ENCODE measurements at regions not wholly inside any gene's neighbourhood (a gene's known extent, or its start where the extent isn't known, plus 50 kb on each side); places are given as distances from the start of the nearest gene placed in this dataset.

- CTCF ChIA-PET, result no interaction called here
- DNase-seq, result no peak
- H3K27ac Mint-ChIP-seq (ENCODE audit: unreplicated experiment), result no peak overlapping the region
- H3K4me1 ChIP-seq, result peaks cover 18% of the 10 kb centered on the region
- H3K4me3 ChIP-seq (ENCODE audit: low read depth, low read length), result no peak overlapping the region
- POLR2A ChIA-PET, result no interaction called here
- H3K27me3 Mint-ChIP-seq (ENCODE audit: insufficient read depth, unreplicated experiment), result no peaks in the 10 kb centered on the region
- H3K36me3 ChIP-seq (ENCODE audit: control insufficient read depth, insufficient read depth, low read length), result no peaks in the 10 kb centered on the region
- H3K36me3 Mint-ChIP-seq (ENCODE audit: insufficient read depth, unreplicated experiment), result no peaks in the 10 kb centered on the region
- no peaks in the 10 kb centered on the region for H3K27me3 ChIP-seq (replicated peaks; ENCODE audit: control insufficient read depth, insufficient read depth, low read length)
- no peak overlapping the region for H3K4me3 Mint-ChIP-seq (ENCODE audit: unreplicated experiment)
- H3K4me1 Mint-ChIP-seq (ENCODE audit: low read depth, unreplicated experiment), result peaks cover 21% of the 10 kb centered on the region
- intact Hi-C loops (cut with micrococcal nuclease; ENCODE audit: unreplicated experiment), result no loop called here
- H3K9me3 Mint-ChIP-seq (ENCODE audit: unreplicated experiment), result no peaks in the 10 kb centered on the region
- H3K9me3 ChIP-seq, result no peaks in the 10 kb centered on the region
- TF ChIP-seq CTCF (IDR thresholded peaks at IDR 0.05; ENCODE audit: insufficient read depth in 1 of 2, low read depth in 1 of 2, low read length in 1 of 2, severe bottlenecking in 1 of 2, unreplicated experiment in 1 of 2), result no peak
- BruUV-seq (replicated peaks), result no TSS peak
These were observed 76.1 kb upstream of the INSIG1 start for GRCh38 chr7:155221547-155221946.

- no peak for DNase-seq
- TF ChIP-seq CTCF (IDR thresholded peaks at IDR 0.05; ENCODE audit: insufficient read depth in 1 of 2, low read depth in 1 of 2, low read length in 1 of 2, severe bottlenecking in 1 of 2, unreplicated experiment in 1 of 2), result no peak
- Mint-ChIP-seq H3K4me1 (ENCODE audit: low read depth, unreplicated experiment) (peaks cover 25% of the 10 kb centered on the region), H3K4me3 (ENCODE audit: unreplicated experiment) (no peak overlapping the region), H3K27me3 (ENCODE audit: insufficient read depth, unreplicated experiment) (no peaks in the 10 kb centered on the region), H3K27ac (ENCODE audit: unreplicated experiment) (no peak overlapping the region), H3K9me3 (ENCODE audit: unreplicated experiment) (no peaks in the 10 kb centered on the region), H3K36me3 (ENCODE audit: insufficient read depth, unreplicated experiment) (no peaks in the 10 kb centered on the region)
- no TSS peak for BruUV-seq (replicated peaks)
- ChIA-PET CTCF (no interaction called here), POLR2A (no interaction called here)
- Histone ChIP-seq H3K9me3 (no peaks in the 10 kb centered on the region), H3K4me1 (peaks cover 18% of the 10 kb centered on the region), H3K36me3 (ENCODE audit: control insufficient read depth, insufficient read depth, low read length) (no peaks in the 10 kb centered on the region), H3K4me3 (ENCODE audit: low read depth, low read length) (no peak overlapping the region), H3K27me3 (replicated peaks; ENCODE audit: control insufficient read depth, insufficient read depth, low read length) (no peaks in the 10 kb centered on the region)
- intact Hi-C loops (cut with micrococcal nuclease; ENCODE audit: unreplicated experiment), result no loop called here
These were observed 75.6 kb upstream of the INSIG1 start for GRCh38 chr7:155222061-155222460.

- peaks cover 18% of the 10 kb centered on the region for H3K4me1 ChIP-seq
- POLR2A ChIA-PET, result no interaction called here
- no peaks in the 10 kb centered on the region for H3K9me3 ChIP-seq
- Mint-ChIP-seq H3K27me3 (ENCODE audit: insufficient read depth, unreplicated experiment) (no peaks in the 10 kb centered on the region), H3K36me3 (ENCODE audit: insufficient read depth, unreplicated experiment) (no peaks in the 10 kb centered on the region), H3K27ac (ENCODE audit: unreplicated experiment) (no peak overlapping the region), H3K4me1 (ENCODE audit: low read depth, unreplicated experiment) (peaks cover 30% of the 10 kb centered on the region), H3K4me3 (ENCODE audit: unreplicated experiment) (no peak overlapping the region), H3K9me3 (ENCODE audit: unreplicated experiment) (no peaks in the 10 kb centered on the region)
- H3K27me3 ChIP-seq (replicated peaks; ENCODE audit: control insufficient read depth, insufficient read depth, low read length), result no peaks in the 10 kb centered on the region
- TF ChIP-seq CTCF (IDR thresholded peaks at IDR 0.05; ENCODE audit: insufficient read depth in 1 of 2, low read depth in 1 of 2, low read length in 1 of 2, severe bottlenecking in 1 of 2, unreplicated experiment in 1 of 2), result no peak
- BruUV-seq (replicated peaks), result no TSS peak
- H3K4me3 ChIP-seq (ENCODE audit: low read depth, low read length), result no peak overlapping the region
- intact Hi-C loops (cut with micrococcal nuclease; ENCODE audit: unreplicated experiment), result no loop called here
- no peak for DNase-seq
- CTCF ChIA-PET, result no interaction called here
- no peaks in the 10 kb centered on the region for H3K36me3 ChIP-seq (ENCODE audit: control insufficient read depth, insufficient read depth, low read length)
These were observed 75.1 kb upstream of the INSIG1 start for GRCh38 chr7:155222573-155222972.
